Liver (tissue), 3 donors: ENCODE measurements at regions not wholly inside any gene's neighbourhood (a gene's known extent, or its start where the extent isn't known, plus 50 kb on each side); places are given as distances from the start of the nearest gene placed in this dataset.

ENCODE experiments used
- FOXA1 ChIP-seq: IDR thresholded peaks from 2 replicates; pipeline ENCODE4 v1.6.1; 2016; ENCODE audit warnings: antibody characterized with exemption
- HNF4A ChIP-seq, 2 donors: conservative IDR thresholded peaks; 2 replicates each; pipeline ENCODE4 v1.6.1; 2016; ENCODE audit warnings: antibody characterized with exemption in 2 of 2, mild to moderate bottlenecking in 2 of 2
- JUND ChIP-seq, 2 donors: IDR thresholded peaks; 2 replicates each; pipeline ENCODE4 v1.6.1; 2016; ENCODE audit warnings: antibody characterized with exemption in 2 of 2
- RAD21 ChIP-seq, 2 donors: IDR thresholded peaks; 2 replicates each; pipeline ENCODE4 v1.6.1; 2016; ENCODE audit warnings: antibody characterized with exemption in 2 of 2, mild to moderate bottlenecking in 2 of 2
- TF ChIP-seq, protein P1 (sequence below): fragments of 150-350 bp; IDR thresholded peaks from 2 replicates; pipeline ENCODE4 v1.5.1; 2017; ENCODE audit warnings: improper control_type of control experiment, low read depth, low read length; ENCODE audit not compliant: missing input control
- TF ChIP-seq, protein P2 (sequence below): IDR thresholded peaks from 2 replicates; pipeline ENCODE4 v1.6.1; 2016; ENCODE audit warnings: antibody characterized with exemption
- TF ChIP-seq, protein P3 (sequence below): IDR thresholded peaks from 2 replicates; pipeline ENCODE4 v1.6.1; 2016; ENCODE audit warnings: antibody characterized with exemption
- TF ChIP-seq, protein P4 (sequence below): IDR thresholded peaks from 2 replicates; pipeline ENCODE4 v1.6.1; 2016; ENCODE audit warnings: antibody characterized with exemption, mild to moderate bottlenecking
- donor health status: healthy.
- donor health status: healthy.

DNA sequence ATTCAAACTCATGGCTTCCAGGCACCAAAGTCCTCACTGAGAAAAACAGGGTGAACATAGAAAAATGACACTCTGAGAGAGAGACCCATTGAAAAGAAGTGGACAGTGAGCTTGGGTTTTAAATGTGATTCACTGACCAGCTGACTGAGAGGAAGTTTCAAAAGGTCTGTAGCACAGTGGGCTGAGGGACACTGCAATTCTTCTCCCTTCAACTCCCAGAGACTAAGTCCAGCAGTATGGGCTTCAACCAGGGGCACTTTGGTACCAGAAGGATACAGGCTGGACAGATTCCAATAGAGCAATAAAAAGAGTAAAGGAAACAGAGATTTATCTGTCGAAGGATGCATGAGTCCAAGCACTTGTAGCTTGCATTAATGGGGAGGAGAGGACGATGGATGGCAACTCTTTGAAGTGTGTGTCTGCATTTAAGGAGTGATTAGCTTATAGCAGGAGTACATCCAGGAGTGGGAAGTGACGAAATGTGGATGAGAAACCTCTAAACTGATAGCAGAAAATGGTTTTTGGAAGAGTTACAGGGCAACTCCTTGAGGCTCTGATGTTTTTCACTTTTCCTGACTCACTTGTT is 117.0 kb upstream of the ANKRD55 start:
- TF ChIP-seq, protein P1, sequence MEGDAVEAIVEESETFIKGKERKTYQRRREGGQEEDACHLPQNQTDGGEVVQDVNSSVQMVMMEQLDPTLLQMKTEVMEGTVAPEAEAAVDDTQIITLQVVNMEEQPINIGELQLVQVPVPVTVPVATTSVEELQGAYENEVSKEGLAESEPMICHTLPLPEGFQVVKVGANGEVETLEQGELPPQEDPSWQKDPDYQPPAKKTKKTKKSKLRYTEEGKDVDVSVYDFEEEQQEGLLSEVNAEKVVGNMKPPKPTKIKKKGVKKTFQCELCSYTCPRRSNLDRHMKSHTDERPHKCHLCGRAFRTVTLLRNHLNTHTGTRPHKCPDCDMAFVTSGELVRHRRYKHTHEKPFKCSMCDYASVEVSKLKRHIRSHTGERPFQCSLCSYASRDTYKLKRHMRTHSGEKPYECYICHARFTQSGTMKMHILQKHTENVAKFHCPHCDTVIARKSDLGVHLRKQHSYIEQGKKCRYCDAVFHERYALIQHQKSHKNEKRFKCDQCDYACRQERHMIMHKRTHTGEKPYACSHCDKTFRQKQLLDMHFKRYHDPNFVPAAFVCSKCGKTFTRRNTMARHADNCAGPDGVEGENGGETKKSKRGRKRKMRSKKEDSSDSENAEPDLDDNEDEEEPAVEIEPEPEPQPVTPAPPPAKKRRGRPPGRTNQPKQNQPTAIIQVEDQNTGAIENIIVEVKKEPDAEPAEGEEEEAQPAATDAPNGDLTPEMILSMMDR, result no peak
- TF ChIP-seq, protein P2, sequence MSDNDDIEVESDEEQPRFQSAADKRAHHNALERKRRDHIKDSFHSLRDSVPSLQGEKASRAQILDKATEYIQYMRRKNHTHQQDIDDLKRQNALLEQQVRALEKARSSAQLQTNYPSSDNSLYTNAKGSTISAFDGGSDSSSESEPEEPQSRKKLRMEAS, result no peak
- TF ChIP-seq FOXA1 (no peak), RAD21 (IDR thresholded peaks at IDR 0.05) (no peak), HNF4A (conservative IDR thresholded peaks at IDR 0.05) (no peak), JUND (IDR thresholded peaks at IDR 0.05) (no peak)
- TF ChIP-seq, protein P3, sequence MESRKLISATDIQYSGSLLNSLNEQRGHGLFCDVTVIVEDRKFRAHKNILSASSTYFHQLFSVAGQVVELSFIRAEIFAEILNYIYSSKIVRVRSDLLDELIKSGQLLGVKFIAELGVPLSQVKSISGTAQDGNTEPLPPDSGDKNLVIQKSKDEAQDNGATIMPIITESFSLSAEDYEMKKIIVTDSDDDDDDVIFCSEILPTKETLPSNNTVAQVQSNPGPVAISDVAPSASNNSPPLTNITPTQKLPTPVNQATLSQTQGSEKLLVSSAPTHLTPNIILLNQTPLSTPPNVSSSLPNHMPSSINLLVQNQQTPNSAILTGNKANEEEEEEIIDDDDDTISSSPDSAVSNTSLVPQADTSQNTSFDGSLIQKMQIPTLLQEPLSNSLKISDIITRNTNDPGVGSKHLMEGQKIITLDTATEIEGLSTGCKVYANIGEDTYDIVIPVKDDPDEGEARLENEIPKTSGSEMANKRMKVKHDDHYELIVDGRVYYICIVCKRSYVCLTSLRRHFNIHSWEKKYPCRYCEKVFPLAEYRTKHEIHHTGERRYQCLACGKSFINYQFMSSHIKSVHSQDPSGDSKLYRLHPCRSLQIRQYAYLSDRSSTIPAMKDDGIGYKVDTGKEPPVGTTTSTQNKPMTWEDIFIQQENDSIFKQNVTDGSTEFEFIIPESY, result no peak
- TF ChIP-seq, protein P4, sequence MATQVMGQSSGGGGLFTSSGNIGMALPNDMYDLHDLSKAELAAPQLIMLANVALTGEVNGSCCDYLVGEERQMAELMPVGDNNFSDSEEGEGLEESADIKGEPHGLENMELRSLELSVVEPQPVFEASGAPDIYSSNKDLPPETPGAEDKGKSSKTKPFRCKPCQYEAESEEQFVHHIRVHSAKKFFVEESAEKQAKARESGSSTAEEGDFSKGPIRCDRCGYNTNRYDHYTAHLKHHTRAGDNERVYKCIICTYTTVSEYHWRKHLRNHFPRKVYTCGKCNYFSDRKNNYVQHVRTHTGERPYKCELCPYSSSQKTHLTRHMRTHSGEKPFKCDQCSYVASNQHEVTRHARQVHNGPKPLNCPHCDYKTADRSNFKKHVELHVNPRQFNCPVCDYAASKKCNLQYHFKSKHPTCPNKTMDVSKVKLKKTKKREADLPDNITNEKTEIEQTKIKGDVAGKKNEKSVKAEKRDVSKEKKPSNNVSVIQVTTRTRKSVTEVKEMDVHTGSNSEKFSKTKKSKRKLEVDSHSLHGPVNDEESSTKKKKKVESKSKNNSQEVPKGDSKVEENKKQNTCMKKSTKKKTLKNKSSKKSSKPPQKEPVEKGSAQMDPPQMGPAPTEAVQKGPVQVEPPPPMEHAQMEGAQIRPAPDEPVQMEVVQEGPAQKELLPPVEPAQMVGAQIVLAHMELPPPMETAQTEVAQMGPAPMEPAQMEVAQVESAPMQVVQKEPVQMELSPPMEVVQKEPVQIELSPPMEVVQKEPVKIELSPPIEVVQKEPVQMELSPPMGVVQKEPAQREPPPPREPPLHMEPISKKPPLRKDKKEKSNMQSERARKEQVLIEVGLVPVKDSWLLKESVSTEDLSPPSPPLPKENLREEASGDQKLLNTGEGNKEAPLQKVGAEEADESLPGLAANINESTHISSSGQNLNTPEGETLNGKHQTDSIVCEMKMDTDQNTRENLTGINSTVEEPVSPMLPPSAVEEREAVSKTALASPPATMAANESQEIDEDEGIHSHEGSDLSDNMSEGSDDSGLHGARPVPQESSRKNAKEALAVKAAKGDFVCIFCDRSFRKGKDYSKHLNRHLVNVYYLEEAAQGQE, result no peak
